Heart right ventricle (tissue), 16 donors: ENCODE measurements at regions not wholly inside any gene's neighbourhood (a gene's known extent, or its start where the extent isn't known, plus 50 kb on each side); places are given as distances from the start of the nearest gene placed in this dataset.

Source experiments
- ATAC-seq, 8 donors: fragments of 200-7000 bp; cut with Tn5 transposase; one replicate each; pipeline ENCODE4 v1.9.1; 2020; ENCODE audit warnings: mild to moderate bottlenecking in 8 of 8, moderate library complexity in 8 of 8, moderate number of reproducible peaks in 1 of 8
- DNase-seq, 2 donors: peaks; one replicate each; pipeline ENCODE4 v3.0.0-alpha.2; 2020
- H3K27ac ChIP-seq, 10 donors: fragments of 200-600 bp; sonication (generic) in 2 of 10; one replicate each; pipeline versions ENCODE4 v1.5.0 to v1.8.0; 2020 to 2022; ENCODE audit warnings: mild to moderate bottlenecking in 3 of 10
- H3K27me3 ChIP-seq, 7 donors: fragments of 200-600 bp; one replicate each; pipeline ENCODE4 v1.8.0; 2021 to 2022; ENCODE audit warnings: mild to moderate bottlenecking in 2 of 7
- H3K36me3 ChIP-seq, 9 donors: fragments of 200-600 bp; sonication (generic) in 1 of 9; one replicate each; pipeline versions ENCODE4 v1.5.0 to v1.8.0; 2020 to 2022; ENCODE audit warnings: mild to moderate bottlenecking in 2 of 9
- H3K4me1 ChIP-seq, 9 donors: fragments of 200-600 bp; sonication (generic) in 1 of 9; one replicate each; pipeline versions ENCODE4 v1.5.0 to v1.8.0; 2020 to 2022; ENCODE audit warnings: mild to moderate bottlenecking in 4 of 9
- H3K4me3 ChIP-seq, 10 donors: fragments of 200-600 bp; sonication (generic) in 2 of 10; one replicate each; pipeline versions ENCODE4 v1.5.0 to v1.8.0; 2020 to 2022; ENCODE audit warnings: mild to moderate bottlenecking in 7 of 10, moderate library complexity in 2 of 10
- H3K9me3 ChIP-seq, 11 donors: fragments of 200-600 bp in 10 of 11; sonication (generic) in 2 of 11; one replicate each; pipeline versions ENCODE4 v1.5.0 to v1.8.0; 2013 to 2022; ENCODE audit warnings: mild to moderate bottlenecking in 2 of 11, control low read depth in 1 of 11, moderate library complexity in 1 of 11
- CTCF ChIP-seq, 9 donors: fragments of 200-600 bp; sonication (generic) in 2 of 9; IDR thresholded peaks; one replicate each; pipeline versions ENCODE4 v1.5.0 to v1.8.0; 2021 to 2022; ENCODE audit warnings: antibody characterized with exemption in 9 of 9, mild to moderate bottlenecking in 5 of 9, moderate library complexity in 1 of 9
- WGBS, 2 donors: extraction: QIAGEN DNeasy Blood & Tissue Kit; methylation state at CpG; one replicate each; pipeline ENCODE4 v1.1.7; 2013; ENCODE audit warnings: inconsistent platforms in 1 of 2; 5-methylcytosine and 5-hydroxymethylcytosine counted together
- intact Hi-C, 10 donors: fragments of 100-400 bp; cut with DNase I; formaldehyde crosslinking; loops; one replicate each; pipeline versions ENCODE4 v1.11.1 to v1.14.2; 2022
- donor health status: Arrhythmogenic right ventricular cardiomyopathy.
- donor health status: ischemic (EF 13 %, LVEDD 7.1; RV severe dilation, severe dysfunction).
- donor health status: healthy with polysubstance abuse.
- donor health status: DM: no; HTN: yes; CAD: no.
- donor health status: DM: no; HTN: no; CAD: no.
- donor health status: ischemic (EF 25% LVEDD 6.9; RV normal size, moderate dysfunction).
- donor health status: ischemic (EF 25% LVEDD 5.7; RV mildly dilated, moderate dysfunction).
- donor health status: healthy.
- donor health status: DM: yes; HTN: yes; CAD: no.
- donor health status: Ischemic cardiomyopathy.
- donor health status: ischemic (EF 35%, LVEDD 5.7; RV mildly dilated, moderate dysfunction).
- donor health status: nonischemic (EF 11% LVEDD 7.7; RV severe dilation, severe dysfunction).
- donor health status: DM: yes; HTN: yes; CAD: no.
- donor health status: PGD.
- donor health status: ischemic (EF 29% LVEDD 5.4; RV normal size, mild dysfunction).
- donor health status: nonischemic (EF 23%, LVEDD 6.1; RV moderate dilation, normal function).

- Histone ChIP-seq H3K27ac (no peak overlapping the region), H3K4me3 (no peak overlapping the region), H3K9me3 (no peaks in the 10 kb centered on the region), H3K27me3 (no peaks in the 10 kb centered on the region), H3K36me3 (no peaks in the 10 kb centered on the region), H3K4me1 (peaks cover 0 to 15% (median 0%) of the 10 kb centered on the region in 9 donors)
- TF ChIP-seq CTCF (IDR thresholded peaks at IDR 0.05): no peak
- DNase-seq: no peak
- intact Hi-C loops: no loop called here
- ATAC-seq: no peak
- WGBS, 2 donors: 94 to 96% methylated on average over 2 of the region's 2 CpGs
Observed at GRCh38 chr3:106115557-106115956, 246.7 kb upstream of the CBLB start.

GRCh38 chr3:106116733-106117489 lies 248.1 kb upstream of the CBLB start:
- H3K36me3 ChIP-seq: no peaks in the 10 kb centered on the region
- 95 to 97% methylated on average over 7 of the region's 7 CpGs for WGBS, 2 donors
- no peaks in the 10 kb centered on the region for H3K27me3 ChIP-seq
- H3K4me1 ChIP-seq: peaks cover 0 to 20% (median 0%) of the 10 kb centered on the region in 9 donors
- TF ChIP-seq CTCF (IDR thresholded peaks at IDR 0.05): no peak
- no peak overlapping the region for H3K27ac ChIP-seq
- DNase-seq (no peak), ATAC-seq (no peak)
- H3K4me3 ChIP-seq: no peak overlapping the region
- no peaks in the 10 kb centered on the region for H3K9me3 ChIP-seq
- intact Hi-C loops: no loop called here

GRCh38 chr3:106117490-106117858 lies 248.7 kb upstream of the CBLB start:
- intact Hi-C loops: no loop called here
- DNase-seq: no peak
- Histone ChIP-seq H3K4me3 (no peak overlapping the region), H3K9me3 (no peaks in the 10 kb centered on the region), H3K4me1 (peaks cover 0 to 20% (median 0%) of the 10 kb centered on the region in 9 donors), H3K36me3 (no peaks in the 10 kb centered on the region), H3K27ac (no peak overlapping the region), H3K27me3 (no peaks in the 10 kb centered on the region)
- no peak for TF ChIP-seq CTCF (IDR thresholded peaks at IDR 0.05)
- ATAC-seq: no peak
- WGBS, 2 donors: 90 to 96% methylated on average over 3 of the region's 3 CpGs

- no peak for DNase-seq
- no peak for ATAC-seq
- H3K27me3 ChIP-seq: no peaks in the 10 kb centered on the region
- H3K4me3 ChIP-seq: no peak overlapping the region
- peak overlapping the region in 1 of 10 donors; percentile 71 for H3K27ac ChIP-seq
- TF ChIP-seq CTCF (IDR thresholded peaks at IDR 0.05): no peak
- intact Hi-C loops: loop anchor here in 2 of 10 donors (10.0 kb wide), 1 partner anchor 425 kb away; no protein-coding TSS in a partner anchor
- no peaks in the 10 kb centered on the region for H3K36me3 ChIP-seq
- H3K9me3 ChIP-seq: no peaks in the 10 kb centered on the region
- 83 to 95% methylated on average over 1 of the region's 1 CpG for WGBS, 2 donors
- peaks cover 0 to 20% (median 0%) of the 10 kb centered on the region in 9 donors for H3K4me1 ChIP-seq
Observed at GRCh38 chr3:106119614-106120082, 250.8 kb upstream of the CBLB start.
